ENCODE measurements at regions not wholly inside any gene's neighbourhood (a gene's known extent, or its start where the extent isn't known, plus 50 kb on each side); places are given as distances from the start of the nearest gene placed in this dataset.

DNA sequence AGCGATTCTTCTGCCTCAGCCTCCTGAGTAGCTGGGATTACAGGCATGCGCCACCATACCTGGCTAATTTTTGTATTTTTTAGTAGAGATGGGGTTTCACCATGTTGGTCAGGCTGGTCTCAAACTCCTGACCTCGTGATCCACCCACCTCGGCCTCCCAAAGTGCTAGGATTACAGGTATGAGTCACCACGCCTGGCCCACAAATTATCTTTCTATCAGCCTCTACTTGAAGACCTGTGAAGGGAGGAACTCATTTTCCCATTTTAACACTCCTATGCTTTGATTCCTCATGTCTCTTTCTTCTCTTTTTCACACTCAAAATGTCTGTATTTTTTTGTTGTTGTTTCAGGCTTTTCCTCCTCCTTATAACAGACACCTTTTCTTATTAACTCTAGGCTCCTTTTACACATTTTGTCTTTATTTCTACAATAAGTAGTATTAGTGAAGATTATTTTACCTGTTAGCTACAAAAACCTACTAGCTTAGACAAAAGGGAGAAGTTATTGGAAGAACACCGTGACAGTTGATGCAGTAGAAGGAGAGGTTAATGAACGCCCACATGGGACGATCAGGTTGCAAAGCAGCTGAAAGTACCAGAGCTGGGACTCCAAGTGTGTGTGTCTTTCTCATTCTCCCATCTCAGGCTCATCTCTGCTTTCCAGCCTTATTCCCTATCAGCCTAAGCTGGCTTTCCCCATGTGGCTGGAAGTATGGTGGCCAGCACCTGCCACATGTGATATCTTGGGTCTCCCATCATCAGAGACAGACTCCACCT is 97.6 kb upstream of the AGAP1 start:
- Histone ChIP-seq H3K4me3 (ENCODE audit: low read depth, low read length) (no peak overlapping the region), H3K27me3 (replicated peaks) (no peaks in the 10 kb centered on the region), H3K36me3 (replicated peaks) (no peaks in the 10 kb centered on the region), H3K27ac (no peak overlapping the region)
- no peak for DNase-seq
- in situ Hi-C loops (cut with HindIII; ENCODE audit: low pct_ligation_motif_present, low sequenced_read_pairs), result no loop called here
- TF ChIP-seq, protein P1, sequence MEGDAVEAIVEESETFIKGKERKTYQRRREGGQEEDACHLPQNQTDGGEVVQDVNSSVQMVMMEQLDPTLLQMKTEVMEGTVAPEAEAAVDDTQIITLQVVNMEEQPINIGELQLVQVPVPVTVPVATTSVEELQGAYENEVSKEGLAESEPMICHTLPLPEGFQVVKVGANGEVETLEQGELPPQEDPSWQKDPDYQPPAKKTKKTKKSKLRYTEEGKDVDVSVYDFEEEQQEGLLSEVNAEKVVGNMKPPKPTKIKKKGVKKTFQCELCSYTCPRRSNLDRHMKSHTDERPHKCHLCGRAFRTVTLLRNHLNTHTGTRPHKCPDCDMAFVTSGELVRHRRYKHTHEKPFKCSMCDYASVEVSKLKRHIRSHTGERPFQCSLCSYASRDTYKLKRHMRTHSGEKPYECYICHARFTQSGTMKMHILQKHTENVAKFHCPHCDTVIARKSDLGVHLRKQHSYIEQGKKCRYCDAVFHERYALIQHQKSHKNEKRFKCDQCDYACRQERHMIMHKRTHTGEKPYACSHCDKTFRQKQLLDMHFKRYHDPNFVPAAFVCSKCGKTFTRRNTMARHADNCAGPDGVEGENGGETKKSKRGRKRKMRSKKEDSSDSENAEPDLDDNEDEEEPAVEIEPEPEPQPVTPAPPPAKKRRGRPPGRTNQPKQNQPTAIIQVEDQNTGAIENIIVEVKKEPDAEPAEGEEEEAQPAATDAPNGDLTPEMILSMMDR (IDR thresholded peaks at IDR 0.05; ENCODE audit: low read depth, low read length, missing control alignments), result no peak

- no peak for DNase-seq
- Histone ChIP-seq H3K27me3 (replicated peaks) (no peaks in the 10 kb centered on the region), H3K4me3 (ENCODE audit: low read depth, low read length) (no peak overlapping the region), H3K27ac (no peak overlapping the region), H3K36me3 (replicated peaks) (no peaks in the 10 kb centered on the region)
- TF ChIP-seq, protein P1 (IDR thresholded peaks at IDR 0.05; ENCODE audit: low read depth, low read length, missing control alignments), result no peak
- in situ Hi-C loops (cut with HindIII; ENCODE audit: low pct_ligation_motif_present, low sequenced_read_pairs), result no loop called here
Measured at GRCh38 chr2:235398321-235398720, 95.5 kb upstream of the AGAP1 start.

GRCh38 chr2:235399895-235400294 is 93.9 kb upstream of the AGAP1 start:
- in situ Hi-C loops (cut with HindIII; ENCODE audit: low pct_ligation_motif_present, low sequenced_read_pairs), result no loop called here
- no peaks in the 10 kb centered on the region for H3K27me3 ChIP-seq (replicated peaks)
- H3K36me3 ChIP-seq (replicated peaks), result no peaks in the 10 kb centered on the region
- no peak for DNase-seq
- H3K27ac ChIP-seq, result no peak overlapping the region
- H3K4me3 ChIP-seq (ENCODE audit: low read depth, low read length), result no peak overlapping the region
- TF ChIP-seq, protein P1 (IDR thresholded peaks at IDR 0.05; ENCODE audit: low read depth, low read length, missing control alignments), result no peak

DNA sequence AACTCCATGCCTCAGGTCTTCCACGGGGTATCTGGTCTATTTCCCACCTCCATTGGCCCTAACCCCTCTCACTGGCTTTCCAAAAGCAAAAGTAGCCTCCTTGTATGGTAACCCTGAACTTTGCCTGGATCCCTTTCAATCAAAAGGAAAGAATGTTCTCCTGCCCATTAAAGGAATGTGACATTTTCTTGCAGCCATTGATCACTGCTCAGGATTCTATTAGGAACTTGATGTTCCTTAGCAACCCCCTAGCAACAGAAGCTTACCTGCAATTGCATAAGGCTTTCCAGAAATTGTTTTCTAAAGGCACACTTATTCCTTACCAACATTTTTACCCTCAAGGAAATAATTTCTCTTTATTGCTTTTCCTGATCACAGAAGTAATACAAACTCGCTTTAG is 91.4 kb upstream of the AGAP1 start:
- Histone ChIP-seq H3K27me3 (replicated peaks) (no peaks in the 10 kb centered on the region), H3K27ac (no peak overlapping the region), H3K4me3 (ENCODE audit: low read depth, low read length) (no peak overlapping the region), H3K36me3 (replicated peaks) (no peaks in the 10 kb centered on the region)
- DNase-seq, result no peak
- in situ Hi-C loops (cut with HindIII; ENCODE audit: low pct_ligation_motif_present, low sequenced_read_pairs), result no loop called here
- TF ChIP-seq, protein P1 (IDR thresholded peaks at IDR 0.05; ENCODE audit: low read depth, low read length, missing control alignments), result no peak

DNA sequence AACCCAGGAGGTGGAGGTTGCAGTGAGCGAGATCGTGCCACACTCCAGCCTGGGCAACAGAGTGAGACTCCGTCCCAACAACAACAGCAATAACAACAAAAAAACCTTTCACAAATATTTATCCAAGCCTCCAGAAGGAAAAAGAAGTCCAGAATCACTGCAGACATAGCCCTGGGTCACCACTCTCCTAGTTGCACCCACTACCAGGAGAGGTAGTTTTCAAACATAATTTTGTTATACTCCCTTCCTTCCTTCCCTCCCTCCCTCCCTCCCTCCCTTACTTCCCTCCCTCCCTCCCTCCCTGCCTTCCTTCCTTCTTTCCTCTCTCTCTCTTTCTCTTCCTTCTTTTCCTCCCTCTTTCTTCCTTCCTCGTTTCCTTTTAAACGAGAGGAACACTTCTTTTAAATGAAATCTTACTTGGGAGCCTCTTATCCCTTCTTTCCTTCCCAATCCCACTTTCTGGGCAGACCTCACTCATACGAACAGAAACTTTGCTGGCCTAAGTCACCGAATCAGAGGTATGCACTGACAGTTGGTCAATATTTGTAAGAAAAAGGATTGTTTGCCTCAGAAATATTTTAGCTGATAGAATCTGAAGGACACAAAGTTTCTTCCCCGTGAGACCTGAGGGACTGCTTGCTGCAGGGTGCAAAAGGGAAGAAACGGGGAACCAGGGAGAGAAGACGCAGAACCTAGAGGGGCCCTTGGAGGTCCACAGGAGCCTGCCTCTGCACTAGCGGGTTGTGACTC is 88.1 kb upstream of the AGAP1 start:
- Histone ChIP-seq H3K27me3 (replicated peaks) (no peaks in the 10 kb centered on the region), H3K36me3 (replicated peaks) (no peaks in the 10 kb centered on the region), H3K4me3 (ENCODE audit: low read depth, low read length) (no peak overlapping the region), H3K27ac (no peak overlapping the region)
- in situ Hi-C loops (cut with HindIII; ENCODE audit: low pct_ligation_motif_present, low sequenced_read_pairs), result no loop called here
- TF ChIP-seq, protein P1 (IDR thresholded peaks at IDR 0.05; ENCODE audit: low read depth, low read length, missing control alignments), result no peak
- DNase-seq, result no peak

Measured in brain microvascular endothelial cell (primary cell).